HK-2 (cell line): ENCODE measurements at regions not wholly inside any gene's neighbourhood (a gene's known extent, or its start where the extent isn't known, plus 50 kb on each side); places are given as distances from the start of the nearest gene placed in this dataset.

Experiments used
- DNase-seq: peaks from one replicate; pipeline ENCODE4 v3.0.0-alpha.2; 2018; ENCODE audit not compliant: unreplicated experiment

DNA sequence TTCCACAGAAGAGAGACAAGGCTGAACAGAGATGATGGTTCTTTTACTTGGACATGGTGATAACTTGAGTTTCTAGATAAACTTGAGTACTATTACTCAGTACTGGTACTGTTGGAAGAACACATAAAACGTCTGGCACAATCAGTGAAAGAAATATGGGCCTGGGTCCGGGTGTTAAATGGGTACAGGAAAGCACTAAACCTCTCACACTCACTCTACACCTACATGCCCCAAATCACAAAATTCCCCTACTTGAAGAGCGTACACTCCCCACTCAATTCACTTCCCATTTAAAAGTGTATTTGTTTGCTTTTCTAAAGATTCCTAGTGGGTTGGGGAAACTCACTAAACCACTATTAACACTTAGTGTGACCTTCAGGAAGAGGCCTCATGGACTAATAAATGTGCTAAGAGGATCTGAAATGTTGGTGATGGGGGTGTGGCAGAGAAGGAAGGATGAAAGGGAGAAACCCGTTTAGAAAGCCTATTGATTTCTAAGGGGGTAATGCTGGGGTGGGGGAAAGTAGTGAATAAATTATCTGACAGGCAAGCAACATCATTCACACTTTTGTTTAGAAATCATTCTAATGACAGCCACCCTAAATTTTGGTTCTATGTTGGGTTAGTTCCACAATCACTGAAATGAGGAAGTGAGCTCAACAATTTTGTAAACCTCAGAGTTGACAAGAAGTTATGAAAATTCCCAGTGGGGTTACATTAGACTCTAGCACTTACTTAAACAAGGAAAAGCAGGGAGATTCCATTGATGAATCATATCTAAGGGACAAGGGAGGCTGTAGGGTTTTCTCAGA, 222.6 kb upstream of the MARCKS start:
- no peak for DNase-seq

GRCh38 chr6:113635222-113635986, 221.7 kb upstream of the MARCKS start:
- DNase-seq: no peak

DNA sequence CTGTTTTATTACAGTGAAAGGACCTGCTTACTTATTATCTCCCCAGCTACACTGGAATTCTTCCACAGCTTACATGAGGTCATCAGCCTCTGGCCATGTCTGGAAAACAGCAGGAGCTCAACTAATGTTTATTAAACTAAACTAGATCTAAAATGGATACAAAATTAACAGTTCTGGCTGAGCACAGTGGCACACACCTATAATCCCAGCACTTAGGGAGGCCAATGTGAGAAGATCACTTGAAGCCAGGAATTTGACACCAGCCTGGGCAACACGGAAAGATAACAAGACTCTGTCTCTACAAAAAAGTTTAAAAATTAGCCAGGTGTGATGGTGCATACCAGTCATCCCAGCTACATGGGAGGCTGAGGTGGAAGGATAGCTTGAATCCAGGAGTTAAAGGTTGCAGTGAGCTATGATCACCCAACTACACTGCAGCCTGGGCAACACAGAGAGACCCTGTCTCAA, 220.8 kb upstream of the MARCKS start:
- peak; percentile 46 for DNase-seq

DNA sequence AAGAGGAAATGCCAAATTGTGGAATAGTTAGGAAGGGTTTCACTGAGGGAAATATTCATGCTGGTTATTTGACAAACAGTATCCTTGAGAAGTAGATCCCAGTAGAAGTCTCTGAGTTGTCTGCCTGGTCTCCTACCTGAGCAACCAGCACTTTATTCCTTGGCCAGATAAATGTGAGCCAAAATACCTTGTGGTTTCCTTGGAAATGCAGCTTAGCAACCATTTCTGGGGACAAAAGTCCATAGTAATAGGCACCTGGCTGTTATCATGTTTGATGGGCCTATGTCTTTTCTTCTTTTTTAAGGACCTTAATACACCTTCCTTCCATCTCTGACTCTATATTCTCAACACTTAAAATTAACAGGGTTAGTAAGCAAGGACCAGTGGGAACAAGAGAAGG, 217.1 kb upstream of the MARCKS start:
- DNase-seq: no peak

GRCh38 chr6:113642001-113642713, 215.0 kb upstream of the MARCKS start:
- no peak for DNase-seq

DNA sequence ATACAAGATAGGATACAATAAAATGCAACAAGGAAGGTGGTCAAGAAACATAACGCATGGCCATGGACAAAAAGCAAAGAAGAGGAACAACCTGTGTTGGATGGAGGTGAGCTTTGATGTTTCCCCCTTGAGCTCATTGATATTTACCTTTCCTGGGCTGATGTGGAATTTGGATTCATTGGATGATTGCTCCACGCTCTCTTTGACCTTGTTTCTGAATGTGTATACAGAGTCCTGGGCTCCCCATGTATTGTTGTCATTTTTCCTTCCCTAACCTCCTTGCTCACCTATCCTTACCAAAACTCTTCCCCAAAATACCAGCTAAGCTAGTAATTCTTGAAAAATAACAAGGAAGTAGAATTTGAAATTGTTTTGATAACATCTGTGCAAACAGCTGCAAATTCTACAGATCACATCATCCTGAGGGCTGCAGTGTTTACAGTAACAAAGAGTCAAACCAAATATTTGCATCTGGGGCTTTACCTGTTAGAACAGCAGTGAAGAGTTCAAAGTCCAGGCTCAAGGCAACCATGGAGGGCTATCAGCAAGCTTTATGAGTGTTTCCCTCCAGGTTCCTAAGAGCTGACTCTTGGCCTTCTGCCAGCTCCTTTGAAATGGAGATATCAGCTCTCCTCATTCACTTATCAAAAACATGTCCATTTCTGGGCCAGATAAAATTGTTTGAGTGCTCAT, 214.3 kb upstream of the MARCKS start:
- DNase-seq: no peak

- DNase-seq: no peak
These were observed 213.8 kb upstream of the MARCKS start for GRCh38 chr6:113643407-113643770.

DNA sequence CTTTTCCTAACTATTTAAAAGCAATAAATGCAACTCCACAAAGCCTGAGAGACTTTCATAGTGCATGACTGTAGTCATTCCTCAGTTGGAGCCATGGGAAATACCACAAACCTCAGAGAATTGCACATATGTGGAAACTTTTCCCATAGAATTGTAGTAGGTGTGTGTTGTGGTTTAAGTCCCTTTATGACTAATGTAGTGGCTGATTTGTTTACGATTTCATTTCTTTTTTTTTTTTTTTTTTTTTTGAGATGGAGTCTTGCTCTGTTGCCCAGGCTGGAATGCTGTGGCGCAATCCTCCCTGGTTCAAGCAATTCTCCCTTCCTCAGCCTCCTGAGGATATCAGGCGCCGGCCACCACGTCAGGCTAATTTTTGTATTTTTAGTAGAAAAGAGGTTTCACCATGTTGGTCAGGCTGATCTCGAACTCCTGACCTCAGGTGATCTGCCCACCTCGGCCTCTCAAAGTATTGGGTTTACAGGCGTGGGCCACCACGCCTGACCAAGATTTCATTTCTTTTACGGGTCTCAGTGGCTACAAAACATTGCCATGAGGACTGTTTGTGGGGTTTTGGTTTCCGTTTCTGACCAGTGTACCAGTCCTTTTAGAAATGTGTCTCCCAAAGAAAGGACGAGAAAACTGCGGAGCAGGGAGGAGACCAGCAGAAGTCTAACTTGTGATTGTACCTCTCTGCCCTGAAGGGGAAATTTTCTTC, 212.1 kb upstream of the MARCKS start:
- DNase-seq: peak; percentile 54

DNA sequence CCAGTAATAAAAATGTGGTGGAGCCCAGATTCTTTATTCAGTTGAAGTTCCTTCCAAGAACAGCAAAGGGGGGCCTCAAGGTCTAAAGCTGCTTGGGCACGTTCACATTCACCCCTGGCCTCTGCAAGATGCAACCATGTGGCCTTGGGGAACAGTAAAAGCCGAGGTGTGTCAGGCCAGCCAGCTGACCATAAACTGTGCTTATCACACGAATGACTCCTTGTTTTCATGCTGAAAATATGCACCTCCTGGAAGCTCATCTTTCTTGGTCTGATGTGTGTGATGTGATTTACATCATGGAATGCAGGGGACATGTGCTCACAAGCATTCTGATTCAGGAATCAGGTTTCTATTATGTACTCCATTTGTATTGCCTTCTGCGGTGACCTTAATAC, 211.6 kb upstream of the MARCKS start:
- DNase-seq: peak; percentile 64

DNA sequence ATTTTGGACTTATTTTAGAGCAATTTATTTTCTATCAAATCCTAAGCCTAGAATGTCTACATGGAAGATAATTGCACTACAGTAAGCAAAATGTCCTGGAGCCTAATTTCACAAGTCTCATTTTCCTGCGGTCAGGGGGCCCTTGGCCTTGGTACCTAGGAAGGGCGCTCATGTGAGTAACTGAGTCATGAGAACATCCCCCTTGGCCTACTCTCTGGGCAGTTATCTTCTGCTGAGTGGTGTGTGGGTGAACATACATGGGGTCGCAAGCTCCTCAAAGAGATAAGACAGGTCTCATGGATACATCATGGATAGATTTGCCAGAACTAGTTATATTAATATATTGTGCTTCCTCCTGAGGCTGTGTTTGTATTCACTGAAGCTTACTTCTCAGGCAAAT, 211.2 kb upstream of the MARCKS start:
- DNase-seq: no peak

DNA sequence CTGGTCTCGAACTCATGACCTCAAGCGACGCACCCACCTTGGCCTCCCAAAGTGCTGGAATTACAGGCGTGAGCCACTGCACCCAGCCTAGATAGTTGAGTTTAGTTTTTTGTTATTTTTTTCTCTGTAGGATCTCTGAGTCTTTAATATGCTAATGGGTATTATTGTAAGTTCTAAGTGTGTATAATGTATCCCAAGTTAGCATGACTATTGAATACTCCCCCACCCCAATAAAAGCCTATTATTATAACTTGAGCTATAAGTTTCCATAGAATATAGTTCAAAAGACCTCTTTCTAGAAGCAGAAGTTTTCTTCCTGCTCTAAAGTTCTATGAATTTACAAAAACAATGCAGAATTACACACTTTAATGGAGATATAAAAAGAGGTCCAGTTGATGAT, 210.4 kb upstream of the MARCKS start:
- DNase-seq: no peak

- no peak for DNase-seq
These were observed 209.8 kb upstream of the MARCKS start for GRCh38 chr6:113647143-113647889.

GRCh38 chr6:113648698-113649097, 208.4 kb upstream of the MARCKS start:
- DNase-seq: no peak

DNA sequence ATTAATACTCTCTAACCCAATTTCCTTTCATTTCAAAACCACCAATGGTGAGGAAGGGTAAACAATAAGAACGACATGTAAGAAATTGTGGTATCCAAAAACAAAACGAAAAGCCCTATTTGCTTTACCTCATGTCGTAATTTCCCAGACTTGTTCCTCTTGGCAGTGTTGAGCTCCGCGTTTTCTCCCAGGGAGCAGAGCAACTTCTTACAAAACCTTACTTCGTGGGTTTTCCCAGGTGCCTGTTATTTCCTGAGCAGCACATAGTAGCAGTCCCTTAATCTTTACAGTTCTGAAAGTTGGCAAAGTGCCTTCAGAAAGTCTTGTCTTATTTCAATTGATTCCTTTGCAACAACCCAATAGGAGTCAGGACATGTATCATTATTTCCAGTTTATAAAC, 207.9 kb upstream of the MARCKS start:
- no peak for DNase-seq

DNA sequence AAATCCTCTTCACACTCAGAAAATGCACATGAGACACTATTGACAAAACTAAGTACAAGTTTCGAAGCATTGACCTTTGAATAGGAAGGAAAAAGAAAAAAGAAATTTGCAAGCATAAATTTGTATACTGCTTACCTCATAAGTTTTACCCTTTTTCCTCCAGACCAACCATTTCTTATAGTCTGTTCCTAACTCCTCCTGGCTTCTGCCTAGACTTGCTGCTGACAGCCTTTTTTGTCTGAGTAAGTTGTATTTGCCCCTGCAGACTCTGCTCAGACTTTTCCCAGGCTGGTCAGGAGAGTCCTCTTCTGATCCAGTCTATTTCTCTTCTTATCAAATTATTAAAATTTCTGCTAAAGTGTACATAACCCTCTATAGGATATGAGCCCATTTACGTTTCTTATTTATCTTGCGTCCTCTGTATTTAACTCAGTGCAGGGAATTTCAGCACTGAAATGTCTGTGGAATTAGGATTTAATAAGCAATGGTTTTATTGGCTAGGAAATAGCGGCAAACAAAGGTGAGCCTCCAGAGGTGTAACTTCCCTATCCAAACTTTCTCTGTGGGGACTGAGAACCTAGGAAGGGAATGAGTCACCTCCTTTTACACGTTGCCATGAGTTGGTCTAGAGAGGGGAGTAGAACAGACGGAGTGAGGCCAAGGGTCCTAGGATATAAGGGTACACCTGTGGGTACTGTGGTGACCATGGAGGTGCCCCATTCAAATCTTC, 207.1 kb upstream of the MARCKS start:
- DNase-seq: no peak

DNA sequence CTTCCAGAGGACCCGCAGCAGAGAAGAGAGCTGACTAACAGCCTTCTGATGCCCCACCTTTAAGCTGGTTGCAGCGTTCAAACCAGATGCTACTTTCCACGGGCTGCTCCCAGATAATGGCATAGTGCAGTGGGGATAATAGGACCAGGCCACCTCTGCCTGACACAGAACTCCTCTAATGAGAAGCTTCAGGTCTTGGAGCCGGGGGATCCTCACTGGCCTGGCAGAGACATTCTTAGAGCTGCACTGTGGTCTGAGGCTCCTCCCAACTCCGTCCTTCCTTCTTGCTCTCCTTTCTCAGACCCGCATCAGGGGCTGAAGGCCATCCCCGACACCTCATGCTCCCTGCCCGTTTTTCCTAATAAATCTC, 206.6 kb upstream of the MARCKS start:
- DNase-seq: no peak

DNA sequence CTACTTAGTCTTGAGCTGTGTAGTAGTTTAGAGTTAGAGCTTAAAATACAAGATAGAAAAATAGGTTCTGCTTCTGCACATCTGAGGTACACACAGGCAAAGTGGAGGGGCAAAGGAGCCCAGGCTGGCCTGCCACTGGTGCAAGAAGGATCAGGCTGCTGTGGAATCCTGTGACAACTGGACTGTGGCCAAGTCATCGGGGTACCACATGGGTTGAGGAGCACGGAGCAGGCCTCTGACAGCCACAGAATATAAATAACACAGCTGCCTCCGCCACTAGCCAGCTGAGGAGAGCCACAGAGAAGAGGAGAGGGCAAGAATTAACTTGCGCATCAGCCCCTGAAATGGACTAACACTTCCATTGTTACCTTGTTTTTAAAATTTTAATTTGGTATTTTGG, 206.0 kb upstream of the MARCKS start:
- no peak for DNase-seq

DNA sequence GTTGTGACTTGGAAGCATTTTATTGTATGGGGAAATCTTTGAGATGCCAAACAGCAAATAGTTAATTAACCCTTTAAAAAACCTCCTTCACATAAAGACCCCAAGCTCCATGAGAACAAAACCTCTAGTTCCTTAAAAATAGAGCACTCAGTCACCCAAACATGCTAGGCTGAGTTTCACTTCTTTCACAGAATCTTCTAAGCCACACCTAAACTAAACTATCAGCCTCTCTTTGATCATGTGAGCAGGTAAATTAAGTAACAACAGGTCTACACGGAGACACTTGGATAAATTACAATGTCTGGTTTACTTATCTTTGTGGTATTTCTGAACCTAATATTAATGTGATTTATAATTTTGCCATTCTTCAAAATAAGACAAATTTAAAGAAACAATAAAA, 205.2 kb upstream of the MARCKS start:
- no peak for DNase-seq

- no peak for DNase-seq
These were observed 203.9 kb upstream of the MARCKS start for GRCh38 chr6:113653275-113653674.

- DNase-seq: peak; percentile 73
These were observed 202.7 kb upstream of the MARCKS start for GRCh38 chr6:113654396-113654795.
